ENCODE measurements at regions not wholly inside any gene's neighbourhood (a gene's known extent, or its start where the extent isn't known, plus 50 kb on each side); places are given as distances from the start of the nearest gene placed in this dataset.
A peak's percentile ranks its signal among the peaks of the same experiment; 100 is the strongest.

DNA sequence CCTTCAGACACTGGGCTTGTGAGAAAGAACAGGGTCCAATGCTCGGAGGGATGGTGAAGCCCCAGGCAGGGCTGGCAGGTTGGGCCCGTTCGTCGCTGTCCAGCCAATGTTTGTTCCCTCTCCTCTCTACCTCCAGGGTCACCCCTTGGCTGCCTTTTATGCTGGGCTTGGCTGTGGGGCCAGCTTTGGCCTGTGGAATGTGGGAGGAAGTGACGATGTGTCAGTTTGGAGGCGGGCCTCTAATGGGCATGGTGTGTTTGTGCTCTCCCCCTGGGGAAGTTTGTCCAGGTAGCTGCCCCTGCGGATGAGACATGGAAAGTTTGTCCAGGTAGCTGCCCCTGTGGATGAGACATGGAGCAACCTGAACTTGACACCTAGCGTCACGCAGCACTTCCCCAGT, 236.7 kb downstream of the GLRX3 start:
- Histone ChIP-seq H2BK12ac (ENCODE audit: insufficient read length, low read depth, low read length) (no peak overlapping the region), H3K14ac (ENCODE audit: insufficient read depth, low read length) (no peak overlapping the region), H4K5ac (ENCODE audit: insufficient read length, low read depth, low read length) (no peak overlapping the region), H3K56ac (ENCODE audit: insufficient read length, low read depth, low read length) (no peak overlapping the region), H2AFZ (ENCODE audit: low read length) (no peak overlapping the region), H2BK20ac (ENCODE audit: low read depth, low read length, poor library complexity, severe bottlenecking) (no peak overlapping the region), H3K9me3 (ENCODE audit: control insufficient read depth, low read depth, low read length) (no peaks in the 10 kb centered on the region), H3K79me1 (ENCODE audit: insufficient read depth, low read depth, low read length, poor library complexity, severe bottlenecking) (no peaks in the 10 kb centered on the region), H3K23ac (ENCODE audit: insufficient read length, low read depth, low read length) (no peak overlapping the region), H3K4me1 (ENCODE audit: insufficient read depth, low read length) (no peaks in the 10 kb centered on the region), H3K18ac (ENCODE audit: insufficient read length, low read depth, low read length) (no peak overlapping the region), H4K91ac (ENCODE audit: insufficient read length, low read depth, low read length) (no peak overlapping the region), H4K20me1 (ENCODE audit: control insufficient read depth, insufficient read depth, insufficient read length) (no peaks in the 10 kb centered on the region), H4K8ac (replicated peaks; ENCODE audit: insufficient read length, low read depth, low read length) (no peak overlapping the region), H3K79me2 (ENCODE audit: insufficient read depth, low read length) (no peaks in the 10 kb centered on the region), H2AK5ac (ENCODE audit: insufficient read length, low read length) (no peak overlapping the region), H3K23me2 (ENCODE audit: insufficient read length, low read depth, low read length, poor library complexity, severe bottlenecking) (no peaks in the 10 kb centered on the region), H2BK5ac (ENCODE audit: insufficient read length, low read length) (no peak overlapping the region), H3K4me2 (ENCODE audit: insufficient read depth, insufficient read length, low read length) (no peak overlapping the region), H2BK120ac (ENCODE audit: low read depth, low read length, poor library complexity, severe bottlenecking) (no peak overlapping the region), H2BK15ac (ENCODE audit: low read depth, low read length) (no peak overlapping the region), H3K9ac (ENCODE audit: extremely low read depth, insufficient read length, low read length) (no peak overlapping the region), H3K27ac (ENCODE audit: insufficient read length, low read depth, low read length) (no peak overlapping the region), H3K27me3 (ENCODE audit: insufficient read depth, low read length) (no peaks in the 10 kb centered on the region), H3T11ph (ENCODE audit: low read length) (no peak overlapping the region), H3K4ac (ENCODE audit: low read depth, low read length) (no peak overlapping the region)
- Mint-ChIP-seq H3K4me3 (no peak overlapping the region), H3K27me3 (ENCODE audit: low read depth) (peaks cover 4% of the 10 kb centered on the region), H3K27ac (peak overlapping the region in 1 of 3 experiments; percentile 67; a peak in 1 of 7 replicates), H3K4me1 (peaks cover 0 to 5% of the 10 kb centered on the region in 2 experiments; a peak in 1 of 4 replicates), H3K9me3 (no peaks in the 10 kb centered on the region), H3K36me3 (ENCODE audit: insufficient read depth in 1 of 3, low read depth in 3 of 3) (no peaks in the 10 kb centered on the region)
- no peak for DNase-seq
- TF ChIP-seq, protein P1, sequence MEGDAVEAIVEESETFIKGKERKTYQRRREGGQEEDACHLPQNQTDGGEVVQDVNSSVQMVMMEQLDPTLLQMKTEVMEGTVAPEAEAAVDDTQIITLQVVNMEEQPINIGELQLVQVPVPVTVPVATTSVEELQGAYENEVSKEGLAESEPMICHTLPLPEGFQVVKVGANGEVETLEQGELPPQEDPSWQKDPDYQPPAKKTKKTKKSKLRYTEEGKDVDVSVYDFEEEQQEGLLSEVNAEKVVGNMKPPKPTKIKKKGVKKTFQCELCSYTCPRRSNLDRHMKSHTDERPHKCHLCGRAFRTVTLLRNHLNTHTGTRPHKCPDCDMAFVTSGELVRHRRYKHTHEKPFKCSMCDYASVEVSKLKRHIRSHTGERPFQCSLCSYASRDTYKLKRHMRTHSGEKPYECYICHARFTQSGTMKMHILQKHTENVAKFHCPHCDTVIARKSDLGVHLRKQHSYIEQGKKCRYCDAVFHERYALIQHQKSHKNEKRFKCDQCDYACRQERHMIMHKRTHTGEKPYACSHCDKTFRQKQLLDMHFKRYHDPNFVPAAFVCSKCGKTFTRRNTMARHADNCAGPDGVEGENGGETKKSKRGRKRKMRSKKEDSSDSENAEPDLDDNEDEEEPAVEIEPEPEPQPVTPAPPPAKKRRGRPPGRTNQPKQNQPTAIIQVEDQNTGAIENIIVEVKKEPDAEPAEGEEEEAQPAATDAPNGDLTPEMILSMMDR (conservative IDR thresholded peaks at IDR 0.05) = no peak
- WGBS (ENCODE audit: extremely low coverage, insufficient read length, low lambda C conversion rate) = no CpG with 5 or more reads among the region's 9 CpGs

Measured in H9 (cell line).